OCI-LY7 (cell line): ENCODE measurements at regions not wholly inside any gene's neighbourhood (a gene's known extent, or its start where the extent isn't known, plus 50 kb on each side); places are given as distances from the start of the nearest gene placed in this dataset.

ENCODE experiments used
- BruUV-seq: library from RNA; stranded (reverse); fragments of 400-500 nt; replicated peaks from 2 replicates; lab custom pipeline; 2021; lab: Mats Ljungman, UMichigan
- CTCF ChIA-PET: fragments of 300-600 bp; sonication (Branson Sonifier 250); formaldehyde crosslinking; loops from one replicate; lab custom pipeline; 2022; ENCODE audit warnings: antibody characterized with exemption; ENCODE audit not compliant: unreplicated experiment; lab: Charles Lee
- POLR2A ChIA-PET: fragments of 300-600 bp; sonication (Branson Sonifier 250); formaldehyde crosslinking; loops from one replicate; lab custom pipeline; 2022; ENCODE audit warnings: antibody characterized with exemption; lab: Charles Lee
- DNase-seq: peaks from one replicate; pipeline ENCODE4 v3.0.0-alpha.2; 2015; ENCODE audit warnings: low spot score
- H2AFZ ChIP-seq: fragments of 200-600 bp; sonication (generic), shearing (Covaris generic); 2 replicates; pipeline ENCODE4 v1.6.1; 2014; ENCODE audit warnings: mild to moderate bottlenecking, antibody characterized with exemption, low read length, moderate library complexity
- H3K27ac ChIP-seq: fragments of 200-600 bp; sonication (generic); 2 replicates; pipeline ENCODE4 v1.5.1; 2014; ENCODE audit warnings: mixed run types, low read depth, mild to moderate bottlenecking, moderate library complexity, low read length, inconsistent platforms; ENCODE audit not compliant: poor library complexity, severe bottlenecking
- H3K36me3 ChIP-seq: fragments of 200-600 bp; sonication (generic); 2 replicates; pipeline ENCODE4 v1.6.1; 2014; ENCODE audit warnings: mild to moderate bottlenecking, antibody characterized with exemption, low read length, moderate library complexity, mixed read lengths; ENCODE audit not compliant: insufficient read depth
- H3K4me1 ChIP-seq: fragments of 200-600 bp; sonication (generic); 2 replicates; pipeline ENCODE4 v1.5.1; 2014; ENCODE audit warnings: mild to moderate bottlenecking, low read length; ENCODE audit not compliant: insufficient read depth, poor library complexity, severe bottlenecking
- H3K4me2 ChIP-seq: fragments of 200-600 bp; sonication (generic); 2 replicates; pipeline ENCODE4 v1.6.1; 2014; ENCODE audit warnings: mild to moderate bottlenecking, low read length
- H3K4me3 ChIP-seq: fragments of 200-600 bp; sonication (generic); 2 replicates; pipeline ENCODE4 v1.5.1; 2014; ENCODE audit warnings: mild to moderate bottlenecking, low read depth, low read length; ENCODE audit not compliant: poor library complexity, severe bottlenecking
- H3K79me2 ChIP-seq: fragments of 200-600 bp; sonication (generic); 2 replicates; pipeline ENCODE4 v1.6.1; 2016; ENCODE audit warnings: low read depth, mild to moderate bottlenecking, low read length, moderate library complexity, mixed read lengths; ENCODE audit not compliant: insufficient read depth
- H3K9me2 ChIP-seq: fragments of 200-600 bp; sonication (generic); 2 replicates; pipeline ENCODE4 v1.6.1; 2016; ENCODE audit warnings: mild to moderate bottlenecking, low read length, mixed read lengths; ENCODE audit not compliant: insufficient read depth
- H3K9me3 ChIP-seq: fragments of 200-600 bp; sonication (generic); 2 replicates; pipeline ENCODE4 v1.6.1; 2014; ENCODE audit warnings: mild to moderate bottlenecking, mixed run types, low read length, mixed read lengths
- H4K20me1 ChIP-seq: fragments of 200-600 bp; sonication (generic); 2 replicates; pipeline ENCODE4 v1.6.1; 2014; ENCODE audit warnings: mild to moderate bottlenecking, antibody characterized with exemption, low read length, moderate library complexity, mixed read lengths; ENCODE audit not compliant: insufficient read depth
- EZH2phosphoT487 ChIP-seq: fragments of 200-600 bp; sonication (generic); IDR thresholded peaks from 2 replicates; pipeline ENCODE4 v1.6.1; 2018; ENCODE audit warnings: low read depth, borderline replicate concordance, mild to moderate bottlenecking, mixed run types, antibody characterized with exemption, low read length, moderate library complexity, mixed read lengths
- intact Hi-C: fragments of 100-400 bp; cut with micrococcal nuclease; formaldehyde crosslinking; loops from one replicate; pipeline ENCODE4 v1.10.0; 2022; ENCODE audit not compliant: unreplicated experiment
- TF ChIP-seq, protein P1 (sequence below): fragments of 200-600 bp; sonication (generic); conservative IDR thresholded peaks from 2 replicates; pipeline ENCODE4 v1.5.1; 2014; ENCODE audit warnings: mild to moderate bottlenecking, antibody characterized with exemption, low read length, moderate library complexity, mixed read lengths

- intact Hi-C loops, result no loop called here
Measured at GRCh38 chr11:134741453-134742223, 329.6 kb upstream of the B3GAT1 start.

GRCh38 chr11:134740590-134741261, 328.7 kb upstream of the B3GAT1 start:
- no TSS peak for BruUV-seq
- H3K4me2 ChIP-seq, result no peak overlapping the region
- no peaks in the 10 kb centered on the region for H4K20me1 ChIP-seq
- ChIA-PET CTCF (no interaction called here), POLR2A (no interaction called here)
- H3K4me3 ChIP-seq, result no peak overlapping the region
- H2AFZ ChIP-seq, result no peak overlapping the region
- H3K27ac ChIP-seq, result no peak overlapping the region
- DNase-seq, result no peak
- no peaks in the 10 kb centered on the region for H3K36me3 ChIP-seq
- no peaks in the 10 kb centered on the region for H3K9me2 ChIP-seq
- TF ChIP-seq EZH2phosphoT487, result no peak
- TF ChIP-seq, protein P1, sequence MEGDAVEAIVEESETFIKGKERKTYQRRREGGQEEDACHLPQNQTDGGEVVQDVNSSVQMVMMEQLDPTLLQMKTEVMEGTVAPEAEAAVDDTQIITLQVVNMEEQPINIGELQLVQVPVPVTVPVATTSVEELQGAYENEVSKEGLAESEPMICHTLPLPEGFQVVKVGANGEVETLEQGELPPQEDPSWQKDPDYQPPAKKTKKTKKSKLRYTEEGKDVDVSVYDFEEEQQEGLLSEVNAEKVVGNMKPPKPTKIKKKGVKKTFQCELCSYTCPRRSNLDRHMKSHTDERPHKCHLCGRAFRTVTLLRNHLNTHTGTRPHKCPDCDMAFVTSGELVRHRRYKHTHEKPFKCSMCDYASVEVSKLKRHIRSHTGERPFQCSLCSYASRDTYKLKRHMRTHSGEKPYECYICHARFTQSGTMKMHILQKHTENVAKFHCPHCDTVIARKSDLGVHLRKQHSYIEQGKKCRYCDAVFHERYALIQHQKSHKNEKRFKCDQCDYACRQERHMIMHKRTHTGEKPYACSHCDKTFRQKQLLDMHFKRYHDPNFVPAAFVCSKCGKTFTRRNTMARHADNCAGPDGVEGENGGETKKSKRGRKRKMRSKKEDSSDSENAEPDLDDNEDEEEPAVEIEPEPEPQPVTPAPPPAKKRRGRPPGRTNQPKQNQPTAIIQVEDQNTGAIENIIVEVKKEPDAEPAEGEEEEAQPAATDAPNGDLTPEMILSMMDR, result no peak
- H3K9me3 ChIP-seq, result peaks cover 9% of the 10 kb centered on the region; the same call in 1 of the 2 replicates
- H3K4me1 ChIP-seq, result no peaks in the 10 kb centered on the region
- no peaks in the 10 kb centered on the region for H3K79me2 ChIP-seq
- intact Hi-C loops, result no loop called here

More at GRCh38 chr11:134741453-134742223, 329.6 kb upstream of the B3GAT1 start:
- no peaks in the 10 kb centered on the region for H3K4me1 ChIP-seq
- H3K9me3 ChIP-seq, result peaks cover 9% of the 10 kb centered on the region; the same call in 1 of the 2 replicates
- H3K4me2 ChIP-seq, result no peak overlapping the region
- H4K20me1 ChIP-seq, result no peaks in the 10 kb centered on the region
- H3K9me2 ChIP-seq, result no peaks in the 10 kb centered on the region
- no peak for DNase-seq
- H3K27ac ChIP-seq, result no peak overlapping the region
- no TSS peak for BruUV-seq
- POLR2A ChIA-PET, result no interaction called here
- no peak for TF ChIP-seq EZH2phosphoT487
- TF ChIP-seq, protein P1, result no peak
- no peaks in the 10 kb centered on the region for H3K36me3 ChIP-seq
- CTCF ChIA-PET, result no interaction called here
- no peak overlapping the region for H3K4me3 ChIP-seq
- H3K79me2 ChIP-seq, result no peaks in the 10 kb centered on the region
- no peak overlapping the region for H2AFZ ChIP-seq

DNA sequence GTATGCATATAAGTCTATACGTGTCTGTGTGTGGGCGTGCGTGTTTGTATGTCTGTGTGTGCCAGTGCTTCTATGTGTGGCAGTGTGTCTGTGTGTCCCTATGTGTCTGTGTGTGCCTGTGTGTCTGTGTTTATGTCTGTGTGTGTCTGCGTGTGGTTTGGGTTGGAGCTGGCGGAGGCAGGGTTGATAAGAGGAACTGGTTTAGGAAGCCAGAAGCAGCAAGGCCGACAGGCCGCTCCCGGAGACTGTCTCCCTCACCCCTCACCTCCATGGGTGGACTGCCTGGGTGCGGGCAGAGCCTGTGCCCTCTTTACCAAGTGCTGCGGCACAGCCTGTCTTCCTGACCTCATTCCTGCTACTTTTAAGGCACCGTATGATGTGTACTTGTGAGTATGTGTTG, 327.1 kb upstream of the B3GAT1 start:
- H3K36me3 ChIP-seq, result no peaks in the 10 kb centered on the region
- no peaks in the 10 kb centered on the region for H4K20me1 ChIP-seq
- no peaks in the 10 kb centered on the region for H3K9me2 ChIP-seq
- H3K9me3 ChIP-seq, result peaks cover 9% of the 10 kb centered on the region; the same call in 1 of the 2 replicates
- H3K4me3 ChIP-seq, result no peak overlapping the region
- no peak for TF ChIP-seq EZH2phosphoT487
- TF ChIP-seq, protein P1, result no peak
- BruUV-seq, result no TSS peak
- intact Hi-C loops, result no loop called here
- H3K4me1 ChIP-seq, result no peaks in the 10 kb centered on the region
- no peak for DNase-seq
- no peak overlapping the region for H2AFZ ChIP-seq
- no peak overlapping the region for H3K4me2 ChIP-seq
- H3K79me2 ChIP-seq, result no peaks in the 10 kb centered on the region
- ChIA-PET CTCF (no interaction called here), POLR2A (no interaction called here)
- H3K27ac ChIP-seq, result no peak overlapping the region
